GM23338 (cell line): ENCODE measurements at regions not wholly inside any gene's neighbourhood (a gene's known extent, or its start where the extent isn't known, plus 50 kb on each side); places are given as distances from the start of the nearest gene placed in this dataset.

ENCODE experiments used
- ATAC-seq: fragments of 200-7000 bp; cut with Tn5 transposase; 3 replicates; pipeline ENCODE4 v1.9.1; 2020
- DNase-seq: peaks from one replicate; pipeline ENCODE4 v3.0.0-alpha.2; 2015; ENCODE audit warnings: low spot score
- H2AFZ ChIP-seq: fragments of 200-600 bp; sonication (generic); 2 replicates; pipeline ENCODE4 v1.8.0; 2016; ENCODE audit warnings: antibody characterized with exemption, mild to moderate bottlenecking, moderate library complexity
- H3F3A ChIP-seq: fragments of 200-600 bp; sonication (generic); replicated peaks from 2 replicates; pipeline ENCODE4 v1.8.0; 2017; ENCODE audit warnings: antibody characterized with exemption, mixed run types, low read depth
- H3K27ac ChIP-seq: fragments of 200-600 bp; sonication (generic); 2 replicates; pipeline ENCODE4 v1.6.1; 2016; ENCODE audit warnings: low read depth
- H3K27me3 ChIP-seq: fragments of 200-600 bp; sonication (generic); 2 replicates; pipeline ENCODE4 v1.8.0; 2016; ENCODE audit warnings: mild to moderate bottlenecking, mixed run types, moderate library complexity; ENCODE audit not compliant: insufficient read depth
- H3K36me3 ChIP-seq: fragments of 200-600 bp; sonication (generic); 2 replicates; pipeline ENCODE4 v1.8.0; 2016; ENCODE audit warnings: mild to moderate bottlenecking; ENCODE audit not compliant: insufficient read depth
- H3K4me1 ChIP-seq: fragments of 200-600 bp; sonication (generic); 2 replicates; pipeline ENCODE4 v1.8.0; 2016; ENCODE audit warnings: mild to moderate bottlenecking, moderate library complexity; ENCODE audit not compliant: insufficient read depth
- H3K4me2 ChIP-seq: fragments of 200-600 bp; sonication (generic); 2 replicates; pipeline ENCODE4 v1.7.1; 2017; ENCODE audit warnings: mixed run types
- H3K4me3 ChIP-seq: fragments of 200-600 bp; sonication (generic); 2 replicates; pipeline ENCODE4 v1.6.1; 2016; ENCODE audit warnings: mixed run types
- H3K79me2 ChIP-seq: fragments of 200-600 bp; sonication (generic); replicated peaks from 2 replicates; pipeline ENCODE4 v1.8.0; 2017; ENCODE audit warnings: mild to moderate bottlenecking; ENCODE audit not compliant: insufficient read depth
- H3K9me2 ChIP-seq: fragments of 200-600 bp; sonication (generic); 2 replicates; pipeline ENCODE4 v1.8.0; 2017; ENCODE audit not compliant: insufficient read depth
- H4K20me1 ChIP-seq: fragments of 200-600 bp; sonication (generic); replicated peaks from 2 replicates; pipeline ENCODE4 v1.8.0; 2017; ENCODE audit warnings: mild to moderate bottlenecking; ENCODE audit not compliant: insufficient read depth
- H3K27ac Mint-ChIP-seq: 2 replicates; pipeline ENCODE4 v1.8.0; 2020; ENCODE audit warnings: inconsistent platforms, mild to moderate bottlenecking, moderate library complexity, mixed read lengths
- H3K27me3 Mint-ChIP-seq: 3 replicates; pipeline ENCODE4 v1.8.0; 2022; ENCODE audit warnings: low read depth, mild to moderate bottlenecking, moderate library complexity, mixed read lengths, inconsistent platforms; ENCODE audit not compliant: insufficient read depth, poor library complexity
- H3K36me3 Mint-ChIP-seq: 3 replicates; pipeline ENCODE4 v1.8.0; 2021; ENCODE audit warnings: low read depth, mild to moderate bottlenecking, inconsistent platforms, moderate library complexity, mixed read lengths
- H3K4me1 Mint-ChIP-seq: 3 replicates; pipeline ENCODE4 v1.8.0; 2020; ENCODE audit warnings: mild to moderate bottlenecking, inconsistent platforms, mixed read lengths
- H3K4me3 Mint-ChIP-seq: 3 replicates; pipeline ENCODE4 v1.8.0; 2021; ENCODE audit warnings: moderate library complexity, mild to moderate bottlenecking, inconsistent platforms, mixed read lengths
- H3K9me3 Mint-ChIP-seq: 3 replicates; pipeline ENCODE4 v1.8.0; 2020; ENCODE audit warnings: moderate library complexity, mild to moderate bottlenecking, inconsistent platforms, mixed read lengths
- CTCF ChIP-seq, 2 experiments: fragments of 200-600 bp in 1 of 2; sonication (generic) in 1 of 2; conservative IDR thresholded peaks; 2 replicates each; pipeline versions ENCODE4 v1.5.1 to v1.6.1; 2016 to 2017; ENCODE audit warnings: antibody characterized with exemption in 2 of 2, low read depth in 2 of 2, mild to moderate bottlenecking in 2 of 2, moderate library complexity in 1 of 2
- ETS1 ChIP-seq: IDR thresholded peaks from 2 replicates; pipeline ENCODE4 v1.6.1; 2016; ENCODE audit warnings: antibody characterized with exemption
- EZH2phosphoT487 ChIP-seq: fragments of 200-600 bp; sonication (generic); IDR thresholded peaks from one replicate; pipeline ENCODE4 v1.8.1; 2018; ENCODE audit warnings: antibody characterized with exemption; ENCODE audit not compliant: unreplicated experiment
- POLR2AphosphoS5 ChIP-seq: IDR thresholded peaks from 2 replicates; pipeline ENCODE4 v1.6.1; 2016; ENCODE audit warnings: antibody characterized with exemption, low read depth
- STAT1 ChIP-seq: IDR thresholded peaks from one replicate; pipeline ENCODE4 v1.6.1; 2016; ENCODE audit warnings: antibody characterized with exemption; ENCODE audit not compliant: unreplicated experiment
- ZNF331 ChIP-seq: fragments of 250-450 bp; sonication (Bioruptor Pico); IDR thresholded peaks from 2 replicates; pipeline ENCODE4 v1.5.0; 2020; ENCODE audit warnings: low read depth, mild to moderate bottlenecking, moderate library complexity
- ZNF462 ChIP-seq: fragments of 250-450 bp; sonication (Bioruptor Pico); IDR thresholded peaks from 2 replicates; pipeline ENCODE4 v1.5.0; 2020; ENCODE audit warnings: mild to moderate bottlenecking, moderate library complexity

- TF ChIP-seq ZNF331 (CRISPR knock-in tag) (no peak), ZNF462 (CRISPR knock-in tag) (no peak), ETS1 (no peak), CTCF (conservative IDR thresholded peaks at IDR 0.05; ENCODE audit: low read depth in 2 of 2) (no peak), STAT1 (no peak), EZH2phosphoT487 (no peak), POLR2AphosphoS5 (no peak)
- Mint-ChIP-seq H3K27ac (peak overlapping the region; percentile 94), H3K4me1 (peaks cover 38% of the 10 kb centered on the region), H3K4me3 (peak overlapping the region; percentile 13; the same call in 1 of the 3 replicates), H3K9me3 (peaks cover 12% of the 10 kb centered on the region), H3K36me3 (peaks cover 6% of the 10 kb centered on the region; the same call in 1 of the 3 replicates), H3K27me3 (peaks cover 6% of the 10 kb centered on the region)
- peaks cover 13% of the 10 kb centered on the region; the same call in 1 of the 2 replicates for H3K4me1 ChIP-seq
- H3K27me3 ChIP-seq = no peaks in the 10 kb centered on the region
- H3K79me2 ChIP-seq = no peaks in the 10 kb centered on the region
- H2AFZ ChIP-seq = peak overlapping the region; percentile 88
- no peaks in the 10 kb centered on the region for H4K20me1 ChIP-seq
- H3K27ac ChIP-seq = no peak overlapping the region; the same call in 1 of the 2 replicates
- H3K4me3 ChIP-seq = no peak overlapping the region
- ATAC-seq = no peak; the same call in 2 of the 3 replicates
- no peak for DNase-seq
- peaks cover 6% of the 10 kb centered on the region; the same call in 1 of the 2 replicates for H3K9me2 ChIP-seq
- no peaks in the 10 kb centered on the region for H3K36me3 ChIP-seq
- H3K4me2 ChIP-seq = peak overlapping the region; percentile 13
- H3F3A ChIP-seq = no peaks in the 10 kb centered on the region
Observed at GRCh38 chr2:236661762-236662110, 92.1 kb downstream of the ACKR3 start.
